AG08396 (cell line): ENCODE measurements at regions not wholly inside any gene's neighbourhood (a gene's known extent, or its start where the extent isn't known, plus 50 kb on each side); places are given as distances from the start of the nearest gene placed in this dataset.
"Not testable (repeated sequence)": the region's sequence is repeated elsewhere in the genome, so short reads cannot be mapped to it uniquely, and the experiment has no call there.

Experiments used
- DNase-seq: peaks from one replicate; pipeline ENCODE4 v3.0.0; 2012; ENCODE audit warnings: low spot score, mixed read lengths

DNA sequence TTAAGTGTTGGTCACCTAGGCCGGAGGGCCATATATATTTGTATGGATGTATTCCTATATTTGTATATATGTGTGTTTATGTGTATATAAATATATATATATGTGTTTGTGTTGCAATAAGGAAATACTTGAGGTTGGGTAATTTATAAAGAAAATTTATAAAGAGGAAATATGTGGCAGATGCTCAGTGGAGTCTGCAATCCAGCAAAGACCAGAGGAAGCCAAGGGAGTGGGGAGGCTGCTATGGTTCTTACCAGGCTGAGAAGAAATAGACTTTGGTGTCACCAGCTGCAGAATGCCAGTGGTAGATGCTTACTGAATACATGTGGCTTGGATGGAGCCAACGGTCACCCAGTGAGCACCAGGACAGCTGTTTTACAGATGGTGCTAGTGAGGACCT, 97.4 kb upstream of the ELOVL5 start:
- DNase-seq, result no peak

DNA sequence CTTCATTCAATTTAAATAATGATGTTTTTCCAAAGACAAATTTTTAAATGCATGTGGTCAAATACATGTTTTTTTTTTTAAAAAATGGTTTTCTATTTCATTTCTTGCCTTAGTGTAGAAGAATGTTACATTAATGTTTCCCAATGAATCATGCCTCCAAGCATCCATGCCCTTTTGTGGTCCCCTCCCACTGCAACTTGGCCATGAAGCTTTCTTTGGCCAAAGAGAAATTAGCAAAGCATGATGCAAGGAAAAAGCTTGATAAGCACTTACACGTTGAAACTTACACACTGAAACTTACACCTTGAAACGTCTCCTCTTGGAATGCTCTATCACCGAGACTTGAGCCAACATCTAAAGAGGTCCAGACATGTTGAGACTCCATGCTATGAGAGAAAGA, 93.0 kb upstream of the ELOVL5 start:
- no peak for DNase-seq

DNA sequence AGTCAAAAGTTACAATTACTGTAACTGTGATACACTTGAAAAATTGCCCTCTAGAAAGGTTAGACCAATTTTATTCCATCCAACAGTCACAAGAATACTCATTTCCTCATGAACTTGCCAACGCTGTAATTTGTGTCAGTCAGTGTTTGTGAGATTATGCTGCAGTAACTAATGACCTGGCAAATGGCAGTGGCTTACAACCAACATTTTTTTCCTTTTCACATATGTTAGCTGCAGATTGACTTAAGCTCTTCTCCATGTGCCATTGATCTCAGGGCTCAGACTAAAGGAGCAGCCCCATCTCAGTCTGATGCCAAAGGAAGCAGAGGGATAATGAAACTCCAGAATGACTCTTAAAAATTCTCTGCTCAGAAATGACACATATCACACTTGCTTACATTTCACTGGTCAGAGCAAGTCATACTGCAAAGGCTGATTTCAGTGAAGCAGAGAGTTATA, 92.3 kb upstream of the ELOVL5 start:
- DNase-seq, result no peak

DNA sequence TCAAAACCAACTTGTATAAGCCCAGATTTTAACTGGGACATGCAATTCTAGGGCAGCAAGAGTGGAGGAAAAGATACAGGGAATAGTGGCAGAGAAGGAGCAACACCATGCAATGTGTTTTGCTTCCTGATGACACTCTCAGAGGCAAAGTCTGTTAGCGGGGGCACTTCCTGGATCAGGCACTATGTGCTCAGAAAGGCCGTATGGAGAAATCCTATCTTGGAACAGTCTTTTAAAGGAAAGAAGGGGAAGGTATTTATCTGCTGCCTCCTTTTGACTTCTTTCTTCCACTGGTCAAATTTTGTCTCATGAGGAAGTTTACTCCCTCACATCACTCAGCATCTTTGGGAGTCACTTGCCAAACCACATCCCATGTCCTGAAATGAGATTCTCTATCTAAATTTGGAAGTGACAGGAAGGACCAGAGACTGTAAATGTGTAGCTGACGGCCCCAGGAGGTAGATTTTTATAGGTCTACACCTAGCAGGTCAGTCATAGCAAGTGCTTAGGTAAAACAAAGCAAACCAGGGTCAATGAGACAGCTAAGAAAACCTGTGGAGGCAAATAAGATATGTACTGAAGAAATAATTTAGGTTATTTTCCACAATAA, 91.7 kb upstream of the ELOVL5 start:
- no peak for DNase-seq

DNA sequence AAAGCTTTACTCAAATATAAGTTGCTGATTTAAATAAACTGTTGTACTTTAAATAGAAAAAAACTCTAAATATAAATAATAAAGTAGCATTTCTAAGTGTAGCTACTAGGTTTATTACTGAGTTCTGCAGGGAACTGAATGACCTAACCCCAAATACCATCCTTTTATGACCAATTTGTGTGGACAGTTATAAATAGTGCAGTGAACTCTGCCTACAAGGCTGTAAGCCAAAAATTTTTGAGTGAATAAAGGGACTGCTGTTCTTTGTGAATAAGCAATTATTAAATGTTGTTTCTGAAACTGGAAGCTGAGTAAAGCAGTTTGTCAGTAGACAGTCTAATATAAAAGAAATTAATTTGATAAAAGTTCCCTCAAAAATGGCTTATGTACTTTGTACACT, 90.8 kb upstream of the ELOVL5 start:
- DNase-seq, result peak; percentile 10

DNA sequence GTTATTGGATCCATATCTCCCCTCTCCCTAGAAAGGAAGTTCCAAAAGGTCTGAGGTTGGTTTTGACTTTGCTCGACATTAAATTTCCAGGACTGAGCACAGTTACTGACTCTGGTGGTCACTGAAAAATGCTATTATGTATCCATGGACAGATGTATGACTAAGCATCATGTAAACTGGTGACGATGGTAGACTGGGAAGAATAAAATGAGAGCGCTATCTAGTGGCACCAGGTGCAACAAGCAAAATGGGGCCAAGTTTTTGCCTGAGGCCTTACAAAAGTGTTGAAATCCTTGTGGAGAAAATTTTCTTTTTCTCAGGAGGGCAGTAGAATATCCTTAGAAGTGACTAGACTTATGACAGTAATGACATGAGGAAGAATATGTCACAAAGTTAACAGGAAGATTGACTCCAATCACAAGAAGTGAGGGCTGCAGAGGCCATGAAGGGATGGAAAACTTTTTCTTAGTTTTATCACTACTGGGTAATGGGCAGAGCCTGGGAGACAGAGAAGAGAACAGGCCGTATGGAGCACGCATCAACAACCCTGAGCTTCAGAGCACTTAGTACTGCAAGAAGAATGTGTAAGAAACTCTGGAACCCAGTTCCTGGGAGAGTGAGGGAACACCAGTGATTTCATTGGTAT, 88.9 kb upstream of the ELOVL5 start:
- peak; percentile 63 for DNase-seq

DNA sequence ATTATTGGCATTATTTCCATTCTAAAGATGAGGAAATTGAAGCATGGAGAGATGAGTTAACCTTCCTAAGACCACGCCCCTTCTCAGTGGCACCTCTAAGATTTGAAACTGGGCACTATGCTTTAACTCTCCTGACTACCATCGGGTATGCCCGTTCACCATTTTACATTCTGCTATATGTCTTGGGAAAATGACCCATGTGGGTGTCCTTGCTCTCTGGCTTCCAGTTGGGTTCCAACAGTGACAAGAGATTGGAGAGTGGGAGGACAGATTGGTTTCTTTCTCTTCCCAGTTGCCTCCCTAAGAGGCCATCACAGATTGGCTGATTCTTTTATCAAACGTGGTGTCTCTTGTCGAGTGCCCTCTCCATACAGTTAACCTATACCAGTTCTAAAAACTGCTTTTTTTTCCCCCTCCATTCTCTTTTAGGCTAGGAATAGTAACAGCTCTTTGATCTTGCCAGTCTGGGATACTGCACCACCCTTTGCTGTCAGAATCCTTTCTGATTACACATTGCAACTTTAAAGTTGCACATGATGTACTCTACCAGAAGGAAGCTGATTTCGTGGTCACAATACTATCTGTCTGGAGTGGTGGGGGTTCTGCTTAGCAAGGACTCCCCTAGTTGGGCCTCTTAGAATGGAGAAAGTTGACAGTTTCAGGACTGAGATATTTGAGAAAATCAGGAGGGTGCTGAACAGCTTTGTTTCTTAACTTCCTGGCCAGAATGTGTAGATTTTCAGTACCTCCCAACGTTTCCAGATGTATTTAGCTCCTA, 88.0 kb upstream of the ELOVL5 start:
- DNase-seq, result no peak

DNA sequence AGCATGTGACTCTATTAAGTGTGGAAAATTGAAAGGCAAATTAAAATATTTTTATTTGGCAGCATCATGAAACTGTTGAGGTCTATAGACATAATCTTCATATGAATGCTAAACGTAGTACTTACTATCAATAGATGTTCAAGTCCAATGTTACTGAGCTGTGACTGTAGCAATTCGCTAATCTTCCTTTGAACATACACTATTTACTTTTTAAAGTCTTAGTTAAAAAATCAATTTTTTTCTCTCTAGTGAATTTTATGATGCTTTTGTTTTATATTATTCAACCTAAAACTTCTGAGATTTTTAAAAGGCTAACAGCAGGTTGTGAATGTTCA, 85.2 kb upstream of the ELOVL5 start:
- no peak for DNase-seq

DNA sequence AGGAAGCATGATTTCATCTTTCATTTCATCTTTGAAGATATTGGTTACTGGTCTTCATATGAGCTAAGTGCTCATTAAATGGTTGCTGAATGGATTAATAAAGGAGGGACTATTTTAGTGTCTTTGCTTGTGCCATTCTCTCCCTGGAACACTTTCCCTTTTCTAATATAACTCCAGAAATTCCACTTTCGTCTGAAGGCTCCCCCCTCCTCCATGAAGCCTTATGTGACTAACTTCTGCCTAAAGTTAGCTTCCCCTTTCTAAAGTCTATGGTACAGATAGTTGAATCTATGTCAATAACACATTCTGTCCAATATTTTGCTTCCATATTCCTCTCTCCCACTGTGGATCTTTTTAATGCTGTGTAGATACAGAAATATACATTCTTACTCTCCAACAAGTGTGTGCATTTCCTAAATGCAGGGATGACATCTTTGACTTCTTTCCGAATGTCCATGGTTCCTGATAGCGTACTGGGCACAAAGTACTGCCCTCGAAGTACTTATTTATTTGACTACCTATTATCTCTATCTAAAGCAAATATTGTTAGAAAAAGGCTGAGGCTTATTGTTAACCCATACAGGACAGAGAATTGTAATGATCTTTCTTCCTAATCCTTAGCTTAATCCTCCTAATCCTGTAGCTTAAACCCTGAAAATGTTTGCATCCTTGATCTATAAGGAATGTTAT, 84.7 kb upstream of the ELOVL5 start:
- DNase-seq, result no peak

DNA sequence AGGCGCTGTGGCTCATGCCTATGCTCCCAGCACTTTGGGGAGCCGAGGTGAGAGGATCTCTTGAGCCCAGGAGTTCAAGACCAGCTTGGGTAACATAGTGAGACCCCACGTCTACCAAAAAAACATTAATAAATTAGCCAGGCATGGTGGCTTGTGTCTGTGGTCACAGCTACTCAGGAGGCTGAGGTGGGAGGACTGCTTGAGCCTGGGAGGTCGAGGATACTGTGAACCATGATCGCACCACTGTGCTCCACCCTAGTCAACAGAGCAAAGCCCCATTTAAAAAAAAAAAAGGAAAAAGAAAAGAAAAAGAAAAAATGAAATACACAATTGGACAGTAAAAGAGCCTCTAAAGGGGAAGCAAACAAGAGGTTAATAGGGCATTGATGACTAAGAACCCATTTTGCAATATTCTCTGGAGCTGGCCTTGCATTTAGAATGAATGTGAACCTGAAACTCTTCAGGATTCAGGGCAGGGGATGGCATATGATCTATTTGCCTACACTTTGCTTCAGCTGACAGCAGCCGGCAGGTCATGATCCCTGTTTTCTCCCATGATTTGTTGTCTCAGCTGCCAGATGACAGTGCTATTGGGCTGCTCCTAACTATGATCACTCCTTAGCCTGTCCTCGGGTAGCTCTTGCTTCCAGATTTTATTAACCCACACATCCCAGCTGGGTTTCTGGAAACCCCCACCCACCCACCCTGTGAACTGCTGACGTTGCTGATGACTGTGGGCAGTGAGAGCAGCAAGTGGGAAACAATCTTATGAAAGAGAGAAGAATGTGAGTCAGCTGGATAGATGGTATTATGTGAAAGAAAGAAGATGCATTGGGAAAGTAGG, 83.8 kb upstream of the ELOVL5 start:
- DNase-seq, result peak; percentile 21

DNA sequence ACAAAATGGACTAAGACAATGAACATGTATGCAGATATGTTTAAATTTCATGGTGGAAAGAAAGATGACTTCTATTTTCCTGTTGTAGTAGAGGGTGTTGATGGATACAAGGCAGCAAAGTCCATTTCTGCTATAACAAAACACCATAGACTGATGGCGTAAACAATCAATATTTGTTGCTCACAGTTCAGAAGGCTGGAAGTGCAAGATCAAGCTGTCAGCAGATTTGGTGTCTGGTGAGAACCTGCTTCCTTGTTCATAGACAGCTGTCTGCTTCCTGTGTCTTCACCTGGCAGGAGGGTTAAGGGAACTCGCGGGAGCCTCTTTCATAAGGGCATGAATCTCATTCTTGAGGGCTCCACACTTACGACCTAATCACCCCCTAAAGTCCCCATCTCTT, 83.0 kb upstream of the ELOVL5 start:
- DNase-seq, result no peak

DNA sequence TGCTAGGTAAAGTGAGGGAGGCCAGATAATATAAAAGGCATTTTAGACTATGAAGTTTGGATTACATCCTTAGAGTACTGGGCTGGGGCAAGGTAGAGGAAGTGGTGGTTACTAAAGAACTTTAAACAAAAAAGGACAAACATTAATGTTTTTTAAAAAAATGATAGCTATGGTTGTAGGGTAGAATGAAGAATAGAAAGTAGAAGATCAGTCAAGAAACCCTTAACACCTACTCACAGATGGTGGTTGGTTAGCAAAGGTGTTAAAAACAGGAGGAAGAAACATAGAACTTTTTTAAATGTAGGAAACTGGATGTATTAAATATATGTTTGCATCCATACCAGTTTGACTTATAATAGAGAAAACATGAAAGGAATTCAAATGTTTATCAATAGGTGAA, 80.7 kb upstream of the ELOVL5 start:
- DNase-seq, result no peak

DNA sequence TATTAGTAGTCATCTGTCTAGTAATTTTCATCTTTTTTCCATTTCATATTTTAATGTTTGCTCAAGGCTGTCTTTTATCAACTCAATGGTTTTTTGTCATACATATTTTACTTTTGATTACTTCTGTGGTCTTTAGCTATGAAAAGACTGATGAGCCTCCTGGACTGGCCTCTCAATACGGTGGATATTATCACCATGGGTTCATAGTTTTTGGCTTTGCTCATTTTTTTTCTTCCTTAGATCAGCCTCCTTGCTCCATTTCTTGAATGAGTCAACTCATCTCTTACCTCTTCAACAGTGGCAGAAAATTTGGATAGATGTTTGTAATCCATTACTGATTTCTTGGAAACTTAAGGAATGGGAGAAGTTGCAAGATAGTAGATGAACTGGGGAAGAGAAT, 80.1 kb upstream of the ELOVL5 start:
- no peak for DNase-seq

DNA sequence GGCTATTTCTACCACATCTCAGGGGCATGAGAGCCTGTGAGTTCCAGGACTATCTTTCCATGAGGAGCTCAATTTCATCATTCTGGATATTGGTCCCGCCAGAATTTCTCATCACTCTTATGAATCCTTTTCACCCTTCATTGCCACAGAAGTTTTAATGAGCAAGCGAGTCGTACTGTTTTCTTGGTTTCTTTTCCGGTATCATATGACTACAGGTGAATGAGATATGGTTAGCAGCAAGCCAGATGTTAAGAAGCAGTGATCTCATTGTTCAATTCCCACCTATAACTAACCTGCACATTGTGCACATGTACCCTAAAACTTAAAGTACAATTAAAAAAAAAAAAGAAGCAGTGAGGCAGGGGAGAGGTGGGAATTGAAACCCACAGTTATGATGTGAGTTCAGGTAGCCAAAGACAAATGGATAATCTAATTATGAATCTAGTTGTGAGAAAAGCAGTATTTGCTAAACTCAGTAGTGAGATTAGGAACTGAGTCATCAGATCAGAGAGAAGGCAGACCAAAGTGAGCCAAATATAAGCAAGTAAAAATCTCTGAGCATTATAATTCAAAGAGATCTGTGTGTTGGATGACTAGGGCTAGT, 78.0 kb upstream of the ELOVL5 start:
- no peak for DNase-seq

DNA sequence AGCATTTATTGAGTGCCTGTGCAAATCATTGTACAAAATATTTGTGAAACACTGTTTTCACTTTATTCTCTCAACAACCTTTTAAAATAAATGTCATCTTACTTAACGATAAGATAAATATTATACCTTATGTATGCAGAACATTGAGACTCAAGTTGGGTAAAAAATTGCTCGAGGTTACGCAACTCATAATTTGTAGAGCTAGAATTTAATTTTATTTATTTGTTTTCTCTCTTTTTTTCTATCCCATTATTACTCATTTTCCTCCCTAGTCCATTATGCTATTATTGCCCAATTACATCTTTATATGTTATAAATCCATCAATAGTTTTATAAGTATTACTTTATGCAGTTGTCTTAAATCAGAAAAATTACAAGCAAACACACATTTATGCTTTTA, 77.4 kb upstream of the ELOVL5 start:
- no peak for DNase-seq

DNA sequence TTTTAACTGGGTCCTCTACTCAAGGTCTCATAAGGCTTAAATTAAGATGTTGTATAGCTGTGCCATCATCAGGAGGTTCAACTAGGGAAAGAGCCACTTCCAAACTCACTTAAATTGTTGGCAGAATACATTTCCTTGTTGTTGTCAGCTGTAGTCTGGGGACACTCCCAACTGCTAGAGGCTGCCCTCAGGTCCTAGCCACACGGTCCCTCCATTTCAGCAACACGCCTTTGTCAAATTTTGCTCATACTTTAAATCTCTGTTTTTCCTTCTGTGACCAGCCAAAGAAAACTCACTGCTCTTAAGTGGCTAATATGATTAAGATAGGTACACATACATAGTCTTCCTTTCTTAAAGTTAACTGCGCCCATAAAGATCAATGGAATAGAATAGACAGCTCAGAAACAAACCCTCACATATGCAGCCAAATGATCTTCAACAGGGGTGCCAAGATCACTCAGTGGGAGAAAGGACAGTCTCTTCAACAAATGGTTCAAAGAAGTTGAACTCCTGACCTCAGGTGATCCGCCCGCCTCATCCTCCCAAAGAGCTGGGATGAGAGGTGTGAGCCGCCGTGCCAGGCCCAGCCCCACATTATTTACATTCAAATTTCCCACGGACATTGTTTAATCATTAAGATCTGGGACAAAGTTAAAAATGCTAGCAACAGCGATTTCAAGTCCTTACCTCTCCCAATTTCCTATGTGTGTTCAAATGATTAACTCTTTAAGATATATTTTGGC, 76.4 kb upstream of the ELOVL5 start:
- DNase-seq, result no peak

DNA sequence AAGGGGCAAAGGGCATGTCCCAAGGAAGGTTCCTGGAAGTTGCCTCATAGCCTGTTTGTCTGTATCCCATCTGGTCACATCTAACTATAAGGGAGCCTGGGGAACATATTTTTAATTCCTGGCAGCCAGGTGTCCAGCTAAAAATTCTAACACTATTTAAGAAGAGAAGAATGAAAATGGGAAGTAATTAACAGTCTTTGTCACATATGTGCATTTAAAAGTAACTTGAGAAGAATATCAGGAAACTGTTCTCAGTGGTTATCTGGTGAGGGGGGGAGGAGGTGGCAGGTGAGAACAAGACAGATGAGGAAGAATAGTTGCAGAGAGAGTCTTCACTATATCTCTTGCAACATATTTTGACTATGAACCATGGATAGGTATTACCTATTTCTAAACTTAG, 75.5 kb upstream of the ELOVL5 start:
- DNase-seq, result no peak

DNA sequence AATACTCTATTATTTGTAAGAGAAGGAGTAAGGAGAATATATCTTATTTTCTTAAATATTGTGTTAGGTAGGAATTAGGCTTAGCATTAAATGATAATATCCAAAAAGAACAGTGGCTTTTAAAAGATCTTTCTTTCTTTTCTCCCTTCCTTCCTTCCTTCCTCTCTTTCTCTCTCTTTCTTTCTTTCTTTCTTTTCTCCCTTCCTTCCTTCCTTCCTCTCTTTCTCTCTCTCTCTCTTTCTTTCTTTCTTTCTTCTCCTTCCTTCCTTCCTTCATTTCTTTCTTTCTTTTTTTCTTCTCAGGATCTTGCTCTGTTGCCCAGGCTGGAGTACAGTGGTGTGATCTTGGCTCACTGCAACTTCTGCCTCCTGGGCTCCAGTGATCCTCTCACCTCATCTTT, 74.8 kb upstream of the ELOVL5 start:
- DNase-seq, result not testable (repeated sequence)

DNA sequence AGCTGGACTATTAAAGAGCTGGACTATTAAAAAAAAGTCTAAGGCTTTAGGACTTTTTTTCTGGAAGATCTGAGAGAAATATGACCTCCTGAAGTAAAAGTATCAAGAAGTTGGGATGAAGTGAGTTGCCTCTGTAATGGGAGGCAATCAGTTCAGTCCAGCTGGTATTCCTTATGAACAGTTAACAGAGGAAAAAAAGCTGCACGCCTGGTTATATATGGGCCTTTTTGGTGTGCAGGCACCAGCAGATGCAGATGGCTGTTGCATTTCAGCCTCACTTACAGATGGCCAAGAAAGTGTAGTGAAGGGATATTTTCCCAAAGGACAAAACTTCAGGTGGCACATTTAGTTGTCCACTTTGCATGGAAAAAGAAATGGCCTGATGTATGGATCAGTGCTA, 70.3 kb upstream of the ELOVL5 start:
- DNase-seq, result no peak

DNA sequence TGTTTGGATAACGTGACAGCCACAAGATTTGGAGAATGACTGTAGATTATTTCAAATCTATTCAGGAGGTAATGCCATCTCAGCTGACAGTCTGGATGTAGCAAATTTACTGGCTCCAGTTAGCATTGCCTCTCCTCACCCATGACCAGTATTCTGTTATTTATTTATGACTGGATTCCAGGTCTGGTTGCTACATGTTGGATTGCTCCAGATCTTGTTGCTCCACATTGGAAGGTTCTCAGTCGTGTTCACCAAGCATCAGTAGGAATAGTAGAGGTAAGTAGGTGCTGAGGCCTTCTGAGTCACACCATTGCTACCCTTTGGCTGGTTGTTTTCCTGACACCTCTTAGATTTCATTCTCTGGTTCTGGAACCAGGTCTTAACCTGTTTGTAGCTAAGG, 69.5 kb upstream of the ELOVL5 start:
- no peak for DNase-seq

DNA sequence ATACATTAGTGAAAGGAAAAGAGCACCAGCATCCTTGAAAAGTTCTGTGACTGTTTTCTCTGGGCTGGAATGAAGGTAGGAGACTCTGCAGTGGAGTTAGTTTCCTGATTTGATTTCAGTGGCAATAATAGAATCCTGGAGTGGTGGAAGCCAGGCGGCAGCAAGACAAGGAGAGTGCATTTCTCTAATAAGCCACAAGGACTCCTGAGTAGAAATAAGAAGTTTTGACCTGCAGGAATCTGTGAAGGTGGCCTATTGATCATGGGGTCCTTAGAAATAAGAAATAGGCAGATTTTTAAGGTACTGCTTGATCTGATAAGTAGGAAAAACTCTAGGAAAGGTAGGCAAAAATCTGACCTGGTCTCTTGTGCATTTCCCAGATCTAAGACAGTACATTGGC, 68.4 kb upstream of the ELOVL5 start:
- no peak for DNase-seq
